Stimulated activated CD4-positive, alpha-beta T cell treated with anti-CD3 and anti-CD28 coated beads, Interleukin-1b, Interleukin-23, amount 100 ng/mL, for 1 hour (primary cell): ENCODE measurements at regions not wholly inside any gene's neighbourhood (a gene's known extent, or its start where the extent isn't known, plus 50 kb on each side); places are given as distances from the start of the nearest gene placed in this dataset.

ENCODE experiments used
- DNase-seq, 2 donors: peaks; one replicate each; pipeline ENCODE4 v3.0.0-alpha.2; 2020; ENCODE audit warnings: low read depth in 2 of 2

GRCh38 chr11:39144351-39145130, 2314.9 kb downstream of the LRRC4C start:
- no peak for DNase-seq

GRCh38 chr11:39139581-39139980, 2319.9 kb downstream of the LRRC4C start:
- no peak for DNase-seq

GRCh38 chr11:39120890-39121289, 2338.6 kb downstream of the LRRC4C start:
- no peak for DNase-seq

GRCh38 chr11:39113606-39114005, 2345.8 kb downstream of the LRRC4C start:
- no peak for DNase-seq

GRCh38 chr11:39102236-39102635, 2357.2 kb downstream of the LRRC4C start:
- no peak for DNase-seq

GRCh38 chr11:39078465-39078864, 2381.0 kb downstream of the LRRC4C start:
- no peak for DNase-seq

GRCh38 chr11:39037611-39038010, 2421.8 kb downstream of the LRRC4C start:
- no peak for DNase-seq

- DNase-seq, result no peak
Observed at GRCh38 chr11:39036021-39036420, 2423.4 kb downstream of the LRRC4C start.

- DNase-seq, result no peak
Observed at GRCh38 chr11:39021539-39021938, 2423.5 kb upstream of the RAG2 start.

GRCh38 chr11:39011797-39012196, 2413.8 kb upstream of the RAG2 start:
- no peak for DNase-seq

- DNase-seq, result no peak
Observed at GRCh38 chr11:38990841-38991240, 2392.8 kb upstream of the RAG2 start.

GRCh38 chr11:38990139-38990538, 2392.1 kb upstream of the RAG2 start:
- no peak for DNase-seq

GRCh38 chr11:38988908-38989307, 2390.9 kb upstream of the RAG2 start:
- no peak for DNase-seq

GRCh38 chr11:38972220-38972619, 2374.2 kb upstream of the RAG2 start:
- DNase-seq, result no peak

- no peak for DNase-seq
Observed at GRCh38 chr11:38971141-38971540, 2373.1 kb upstream of the RAG2 start.

- DNase-seq, result no peak
Observed at GRCh38 chr11:38968951-38969350, 2370.9 kb upstream of the RAG2 start.

- DNase-seq, result no peak
Observed at GRCh38 chr11:38952698-38953097, 2354.7 kb upstream of the RAG2 start.

- no peak for DNase-seq
Observed at GRCh38 chr11:38950867-38951266, 2352.8 kb upstream of the RAG2 start.

GRCh38 chr11:38948392-38948791, 2350.4 kb upstream of the RAG2 start:
- DNase-seq, result no peak

- DNase-seq, result no peak
Observed at GRCh38 chr11:38937709-38938108, 2339.7 kb upstream of the RAG2 start.

GRCh38 chr11:38935941-38936340, 2337.9 kb upstream of the RAG2 start:
- DNase-seq, result no peak

- no peak for DNase-seq
Observed at GRCh38 chr11:38927993-38928392, 2330.0 kb upstream of the RAG2 start.

- no peak for DNase-seq
Observed at GRCh38 chr11:38924644-38925043, 2326.6 kb upstream of the RAG2 start.

- DNase-seq, result no peak
Observed at GRCh38 chr11:38900211-38900610, 2302.2 kb upstream of the RAG2 start.
